ENCODE measurements at regions not wholly inside any gene's neighbourhood (a gene's known extent, or its start where the extent isn't known, plus 50 kb on each side); places are given as distances from the start of the nearest gene placed in this dataset.

GRCh38 chr16:86893506-86893905, 315.2 kb downstream of the FOXL1 start:
- H3K4me3 ChIP-seq, result no peak overlapping the region
- TF ChIP-seq, protein P1, sequence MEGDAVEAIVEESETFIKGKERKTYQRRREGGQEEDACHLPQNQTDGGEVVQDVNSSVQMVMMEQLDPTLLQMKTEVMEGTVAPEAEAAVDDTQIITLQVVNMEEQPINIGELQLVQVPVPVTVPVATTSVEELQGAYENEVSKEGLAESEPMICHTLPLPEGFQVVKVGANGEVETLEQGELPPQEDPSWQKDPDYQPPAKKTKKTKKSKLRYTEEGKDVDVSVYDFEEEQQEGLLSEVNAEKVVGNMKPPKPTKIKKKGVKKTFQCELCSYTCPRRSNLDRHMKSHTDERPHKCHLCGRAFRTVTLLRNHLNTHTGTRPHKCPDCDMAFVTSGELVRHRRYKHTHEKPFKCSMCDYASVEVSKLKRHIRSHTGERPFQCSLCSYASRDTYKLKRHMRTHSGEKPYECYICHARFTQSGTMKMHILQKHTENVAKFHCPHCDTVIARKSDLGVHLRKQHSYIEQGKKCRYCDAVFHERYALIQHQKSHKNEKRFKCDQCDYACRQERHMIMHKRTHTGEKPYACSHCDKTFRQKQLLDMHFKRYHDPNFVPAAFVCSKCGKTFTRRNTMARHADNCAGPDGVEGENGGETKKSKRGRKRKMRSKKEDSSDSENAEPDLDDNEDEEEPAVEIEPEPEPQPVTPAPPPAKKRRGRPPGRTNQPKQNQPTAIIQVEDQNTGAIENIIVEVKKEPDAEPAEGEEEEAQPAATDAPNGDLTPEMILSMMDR (IDR thresholded peaks at IDR 0.05), result no peak
- DNase-seq (ENCODE audit: low spot score), result no peak

GRCh38 chr16:86894029-86894567, 315.7 kb downstream of the FOXL1 start:
- TF ChIP-seq, protein P1 (IDR thresholded peaks at IDR 0.05), result no peak
- H3K4me3 ChIP-seq, result no peak overlapping the region
- no peak for DNase-seq (ENCODE audit: low spot score)
- no peak overlapping the region for H3K27ac ChIP-seq

More at GRCh38 chr16:86893506-86893905, 315.2 kb downstream of the FOXL1 start:
- no peak overlapping the region for H3K27ac ChIP-seq

DNA sequence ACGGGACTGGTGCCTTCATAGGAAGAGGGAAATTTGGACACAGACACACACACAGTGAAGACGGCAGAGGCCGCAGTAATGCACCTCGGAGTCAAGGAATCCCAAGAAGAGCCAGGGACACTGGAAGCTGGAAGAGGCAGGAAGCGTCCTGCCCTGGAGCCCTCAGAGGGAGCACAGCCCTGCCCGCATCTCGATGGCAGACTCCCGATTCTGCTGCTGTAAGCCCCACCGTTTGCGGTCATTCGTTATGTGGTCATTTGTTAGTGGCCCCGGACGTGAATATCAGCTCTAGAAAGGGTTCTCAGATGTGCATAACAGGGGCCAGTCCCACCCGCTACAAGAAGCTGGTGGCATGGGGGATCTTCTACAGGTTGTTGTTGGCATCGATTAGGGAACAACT, 316.6 kb downstream of the FOXL1 start:
- DNase-seq (ENCODE audit: low spot score), result no peak
- Histone ChIP-seq H3K4me3 (no peak overlapping the region), H3K27ac (no peak overlapping the region)
- TF ChIP-seq, protein P1 (IDR thresholded peaks at IDR 0.05), result no peak

DNA sequence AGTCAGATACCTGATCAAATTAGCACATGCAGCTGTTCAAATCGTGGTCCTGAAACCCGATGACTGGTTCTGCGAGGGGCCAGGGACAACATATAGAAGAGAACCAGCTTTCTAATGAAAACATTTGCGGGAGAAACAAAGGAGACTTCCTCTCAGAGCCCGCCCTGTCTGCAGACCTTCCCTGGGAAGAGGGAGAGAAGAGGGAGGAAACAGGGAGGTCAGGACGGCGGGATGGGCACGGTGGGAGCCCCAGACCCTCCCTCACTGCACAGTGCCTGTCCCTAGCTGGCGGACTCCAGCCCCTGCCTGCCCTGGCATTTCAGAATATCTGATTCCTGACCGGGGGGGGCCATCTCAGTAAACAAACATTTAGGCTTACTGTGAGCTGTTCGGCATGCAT, 317.3 kb downstream of the FOXL1 start:
- TF ChIP-seq, protein P1 (IDR thresholded peaks at IDR 0.05), result no peak
- H3K4me3 ChIP-seq, result no peak overlapping the region
- no peak overlapping the region for H3K27ac ChIP-seq
- no peak for DNase-seq (ENCODE audit: low spot score)

DNA sequence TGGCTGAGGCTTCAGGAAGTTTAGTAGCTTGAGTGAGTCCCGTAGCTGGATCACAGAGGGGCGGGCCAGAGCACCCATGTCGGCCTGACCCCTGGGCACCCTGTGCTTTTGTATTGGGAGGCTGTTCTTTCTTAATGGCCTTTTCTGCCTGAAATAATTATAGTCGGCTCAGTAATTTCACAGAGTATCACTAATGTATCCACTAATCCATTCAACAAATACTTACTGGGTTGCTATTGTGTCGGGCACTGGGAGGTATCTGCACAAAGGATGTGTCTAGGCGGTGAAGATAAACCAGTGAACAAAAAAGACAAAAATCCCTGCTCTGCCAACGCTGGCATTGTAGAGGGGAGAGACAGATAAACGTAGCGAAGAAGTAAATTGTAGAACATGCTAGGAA, 318.6 kb downstream of the FOXL1 start:
- H3K27ac ChIP-seq, result no peak overlapping the region
- TF ChIP-seq, protein P1 (IDR thresholded peaks at IDR 0.05), result no peak
- no peak for DNase-seq (ENCODE audit: low spot score)
- H3K4me3 ChIP-seq, result no peak overlapping the region

- Histone ChIP-seq H3K4me3 (no peak overlapping the region), H3K27ac (no peak overlapping the region)
- DNase-seq (ENCODE audit: low spot score), result no peak
- TF ChIP-seq, protein P1 (IDR thresholded peaks at IDR 0.05), result no peak
Measured at GRCh38 chr16:86897486-86897885, 319.1 kb downstream of the FOXL1 start.

- H3K27ac ChIP-seq, result no peak overlapping the region
- H3K4me3 ChIP-seq, result no peak overlapping the region
- TF ChIP-seq, protein P1 (IDR thresholded peaks at IDR 0.05), result no peak
- no peak for DNase-seq (ENCODE audit: low spot score)
Measured at GRCh38 chr16:86898386-86898785, 320.0 kb downstream of the FOXL1 start.

All from coronary artery (tissue), 2 donors.